Right renal pelvis (tissue), 4 donors: ENCODE measurements at regions not wholly inside any gene's neighbourhood (a gene's known extent, or its start where the extent isn't known, plus 50 kb on each side); places are given as distances from the start of the nearest gene placed in this dataset.
"Not testable (repeated sequence)": the region's sequence is repeated elsewhere in the genome, so short reads cannot be mapped to it uniquely, and the experiment has no call there.

ENCODE experiments used
- DNase-seq, 4 donors: peaks; one replicate each; pipeline ENCODE4 v3.0.0-alpha.2; 2013; ENCODE audit warnings: low read depth in 4 of 4, low spot score in 3 of 4, missing footprints in 1 of 4

DNA sequence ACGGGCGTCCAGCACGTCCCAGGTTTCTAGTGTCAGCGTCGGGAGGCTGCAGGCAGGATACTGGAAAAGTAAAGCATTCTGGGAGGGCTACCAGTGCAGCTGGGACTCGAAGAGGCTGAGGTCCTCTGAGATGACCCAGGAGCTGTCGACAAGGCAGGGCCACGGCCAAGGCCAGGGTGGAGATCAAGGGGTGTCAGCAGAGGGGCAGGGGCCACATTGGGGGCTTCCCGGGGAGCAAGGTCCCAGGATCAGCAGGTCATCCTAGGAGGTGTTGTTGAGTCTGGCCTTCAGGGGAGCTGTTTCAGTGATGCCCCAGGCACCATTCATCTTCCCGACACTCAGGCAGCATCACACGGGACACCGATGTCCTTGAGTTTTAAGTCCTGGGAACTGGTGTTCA, 377.8 kb upstream of the SFSWAP start:
- DNase-seq, result no peak

DNA sequence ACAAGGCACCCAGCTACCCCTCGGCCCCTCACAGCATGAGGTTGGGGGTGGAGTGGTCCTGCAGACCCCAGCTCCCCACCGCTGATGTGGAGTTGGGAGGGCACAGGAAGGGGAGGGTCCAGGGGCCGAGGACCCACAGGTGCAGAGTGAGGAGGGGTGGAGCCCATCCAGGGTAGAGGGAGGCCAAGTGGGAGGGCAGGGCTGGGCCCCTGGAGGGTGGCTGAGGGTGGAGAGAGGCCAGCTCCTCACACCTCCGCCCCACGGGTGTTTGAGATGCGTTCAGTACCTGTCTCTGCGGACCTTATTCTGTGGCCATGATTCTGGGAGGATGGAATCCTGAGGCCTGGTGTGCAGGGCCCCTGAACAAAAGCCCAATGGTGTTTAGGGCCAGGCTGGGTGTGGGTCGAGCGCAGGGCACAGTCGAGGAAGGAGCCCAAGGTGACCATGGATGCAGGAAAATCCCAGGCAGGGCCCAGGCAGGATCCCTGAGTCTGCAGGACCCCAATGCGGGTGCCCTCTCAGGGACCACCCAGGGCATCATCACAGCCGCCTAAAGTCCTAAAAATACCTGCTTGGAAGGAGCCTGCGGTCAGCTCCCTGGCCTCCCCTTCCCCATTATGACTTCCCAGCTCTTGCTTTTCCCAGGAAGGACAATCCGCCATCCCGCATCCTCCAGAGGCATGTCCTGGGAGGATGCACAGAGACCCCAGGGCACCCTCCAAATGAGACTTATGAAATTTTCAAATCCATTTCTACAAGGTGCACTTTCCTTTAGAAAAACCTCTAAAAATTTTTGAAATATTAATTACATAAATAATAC, 377.1 kb upstream of the SFSWAP start:
- no peak for DNase-seq

DNA sequence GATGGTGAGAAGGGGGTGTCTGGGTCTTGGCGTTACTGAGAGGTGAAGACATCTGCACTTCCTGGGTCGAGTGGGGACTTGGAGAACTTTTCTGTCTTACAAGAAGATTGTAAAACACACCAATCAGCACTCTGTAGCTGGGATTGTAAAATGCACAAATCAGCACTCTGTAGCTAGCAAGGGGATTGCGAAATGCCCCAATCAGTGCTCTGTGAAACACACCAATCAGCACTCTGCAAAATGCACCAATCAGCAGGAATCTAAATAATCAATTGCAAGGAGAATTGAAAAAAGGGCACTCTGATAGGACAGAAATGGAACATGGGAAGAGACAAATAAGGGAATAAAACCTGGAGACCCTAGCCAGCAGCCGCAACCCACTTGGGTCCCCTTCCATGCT, 376.1 kb upstream of the SFSWAP start:
- DNase-seq, result no peak

GRCh38 chr12:131335456-131335855, 375.4 kb upstream of the SFSWAP start:
- no peak for DNase-seq

GRCh38 chr12:131337861-131338260, 373.0 kb upstream of the SFSWAP start:
- DNase-seq, result not testable (repeated sequence)

- DNase-seq, result no peak
These were observed 370.2 kb upstream of the SFSWAP start for GRCh38 chr12:131340616-131341210.

DNA sequence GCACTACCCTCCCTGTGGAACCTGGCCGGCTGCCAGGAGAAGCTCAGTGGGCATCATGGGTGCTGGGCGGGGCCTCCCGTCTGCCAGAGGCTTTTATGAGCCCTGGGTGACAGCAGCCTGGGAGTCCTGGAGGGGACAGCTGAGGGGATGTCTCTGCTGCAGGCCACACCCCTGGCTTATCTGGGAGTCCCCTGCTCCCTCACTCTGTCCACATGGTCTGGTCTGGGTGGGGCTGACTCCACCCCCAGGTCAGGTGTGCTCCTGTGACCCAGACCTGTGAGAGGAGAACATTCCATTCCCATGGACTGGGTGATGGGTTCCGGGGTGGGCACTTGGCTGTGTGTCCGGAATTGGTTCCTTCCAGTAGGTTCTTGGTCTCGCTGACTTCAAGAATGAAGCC, 369.3 kb upstream of the SFSWAP start:
- DNase-seq, result not testable (repeated sequence)

DNA sequence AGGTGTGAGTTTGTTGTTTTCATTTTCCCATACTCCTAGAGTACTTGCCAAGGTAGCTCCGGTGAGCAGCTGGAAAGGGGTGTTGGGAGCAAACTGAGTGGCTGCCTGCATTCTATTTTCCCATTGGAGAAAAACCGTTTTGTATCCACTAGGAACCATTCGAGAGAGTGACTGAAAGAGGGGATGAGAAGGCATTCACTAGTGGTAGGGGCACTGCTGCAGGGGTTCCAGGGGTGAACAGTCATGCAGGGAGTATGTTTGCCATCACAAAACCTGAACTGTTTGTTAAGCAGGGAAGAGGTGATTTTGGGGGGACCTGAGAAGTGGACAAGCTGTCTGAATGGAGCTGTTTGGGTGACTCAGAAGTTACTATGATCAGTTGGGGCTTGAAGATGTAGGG, 367.5 kb upstream of the SFSWAP start:
- DNase-seq, result not testable (repeated sequence)

DNA sequence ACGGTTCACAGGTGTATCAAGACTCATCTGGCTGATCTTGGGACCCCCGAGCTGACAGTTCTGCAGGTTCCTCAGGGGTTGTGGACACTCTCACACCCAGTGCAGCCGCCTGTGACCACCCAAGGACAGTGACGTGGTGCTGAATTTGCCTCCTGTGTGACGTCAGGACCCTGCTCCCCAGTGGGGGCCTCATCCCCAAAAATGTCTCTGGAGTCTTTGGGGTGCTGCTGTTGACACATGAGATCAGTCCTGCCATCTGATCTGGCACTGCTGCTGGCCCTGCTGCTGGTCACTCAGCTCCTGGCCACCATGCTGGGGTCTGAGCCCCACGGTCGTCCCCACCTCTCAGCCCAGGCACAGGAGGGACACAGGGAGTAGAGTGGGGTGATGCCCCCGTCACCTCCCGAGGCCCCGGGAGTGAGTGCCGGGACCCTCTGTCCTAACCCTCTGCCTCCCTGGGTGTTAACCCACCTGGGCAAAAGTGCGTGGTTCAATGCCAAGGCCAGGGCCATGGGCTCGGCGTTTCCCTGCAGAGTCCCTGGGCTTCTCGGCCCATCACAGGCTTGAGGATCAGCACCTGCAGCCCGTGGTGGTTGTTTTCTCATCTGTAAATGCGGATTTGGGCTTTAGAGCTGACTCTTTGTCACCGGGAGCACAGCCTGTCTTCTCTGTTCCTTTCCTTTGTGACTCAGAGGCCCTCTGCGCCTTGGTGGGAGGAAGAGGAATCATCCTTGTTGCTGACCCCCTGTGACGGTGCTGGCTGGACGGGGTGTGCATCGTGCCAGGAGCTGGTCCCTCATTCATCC, 366.0 kb upstream of the SFSWAP start:
- not testable (repeated sequence) for DNase-seq

DNA sequence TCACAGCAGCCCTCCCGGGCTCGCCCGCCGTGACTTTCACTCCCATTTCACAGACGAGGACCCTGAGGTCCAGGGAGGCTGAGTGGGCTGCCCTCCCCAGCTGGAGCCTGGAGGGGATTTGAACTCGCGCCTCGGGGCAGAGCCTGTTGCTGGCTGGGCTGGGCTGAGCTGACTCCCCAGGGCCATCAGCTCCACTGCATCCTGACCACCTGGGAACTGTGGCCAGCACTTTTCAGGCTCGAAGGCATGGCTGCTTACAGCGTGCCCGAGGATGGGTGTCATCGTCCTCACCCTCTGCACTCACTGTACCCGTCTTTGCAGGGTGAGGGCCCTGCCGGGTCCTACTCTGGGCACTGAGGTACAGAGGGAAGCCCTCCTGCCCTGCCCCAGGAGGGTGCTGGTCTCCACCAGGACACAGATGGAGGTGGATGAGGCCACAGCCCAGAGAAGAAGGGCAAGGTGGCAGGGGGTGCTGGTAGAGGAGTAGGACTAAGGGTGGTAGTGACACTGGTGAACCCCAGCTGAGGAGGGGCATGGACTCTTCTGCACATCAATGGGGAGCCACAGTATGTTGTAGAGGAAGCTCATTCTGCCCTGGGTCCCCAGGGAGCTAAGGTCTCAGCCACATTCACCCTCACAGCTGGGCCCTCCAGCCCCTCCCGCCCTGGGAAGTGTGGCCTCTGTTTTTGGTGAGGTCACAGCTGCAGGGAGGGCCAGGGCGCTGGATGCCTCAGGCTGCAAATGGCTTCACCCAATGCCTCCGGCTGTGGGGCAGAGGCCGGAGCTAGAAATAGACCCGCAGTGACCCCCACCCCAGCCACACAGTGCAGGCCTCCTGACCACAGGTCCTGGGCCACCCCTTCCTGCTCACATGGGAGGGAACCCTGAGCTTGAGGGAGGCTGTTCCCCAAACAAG, 365.1 kb upstream of the SFSWAP start:
- no peak for DNase-seq

- no peak for DNase-seq
These were observed 364.1 kb upstream of the SFSWAP start for GRCh38 chr12:131346555-131347344.

- no peak for DNase-seq
These were observed 363.6 kb upstream of the SFSWAP start for GRCh38 chr12:131347345-131347714.

DNA sequence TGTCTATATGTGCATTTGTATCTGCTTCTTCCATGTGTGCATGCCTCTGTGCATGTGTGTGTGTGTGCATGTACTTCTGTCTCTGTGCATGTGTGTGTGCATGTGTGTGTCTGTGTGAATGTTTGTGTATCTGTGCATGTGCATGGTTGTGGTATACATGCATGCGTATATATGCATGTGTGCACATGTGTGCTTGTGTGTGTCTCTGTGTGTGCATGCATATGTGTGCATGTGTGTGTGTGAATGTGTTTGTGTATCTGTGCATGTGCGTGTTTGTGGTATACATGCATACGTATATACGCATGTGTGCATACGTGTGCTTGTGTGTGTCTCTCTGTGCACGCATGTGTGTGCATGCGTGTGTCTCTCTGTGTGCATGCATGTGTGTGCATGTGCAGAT, 363.2 kb upstream of the SFSWAP start:
- no peak for DNase-seq

DNA sequence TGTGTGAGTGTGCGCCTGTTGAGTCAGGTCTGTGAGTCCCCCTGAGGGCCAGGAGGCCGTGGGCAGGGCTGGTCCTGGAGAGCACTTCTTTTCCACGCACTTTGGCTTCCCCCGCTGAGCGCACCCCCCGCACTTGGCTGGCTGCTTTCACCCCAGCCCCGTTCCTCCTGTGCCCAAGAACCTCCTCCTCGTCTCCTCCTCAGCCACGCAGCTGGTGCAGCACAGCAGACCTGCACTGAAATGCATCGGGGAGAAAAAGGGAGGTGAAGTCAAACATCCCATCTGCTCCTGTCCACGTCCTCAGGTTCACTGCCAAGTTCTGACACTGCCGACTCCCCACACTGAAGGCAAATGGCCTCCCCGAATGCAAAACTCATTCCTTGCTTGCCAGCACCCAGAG, 362.7 kb upstream of the SFSWAP start:
- no peak for DNase-seq

DNA sequence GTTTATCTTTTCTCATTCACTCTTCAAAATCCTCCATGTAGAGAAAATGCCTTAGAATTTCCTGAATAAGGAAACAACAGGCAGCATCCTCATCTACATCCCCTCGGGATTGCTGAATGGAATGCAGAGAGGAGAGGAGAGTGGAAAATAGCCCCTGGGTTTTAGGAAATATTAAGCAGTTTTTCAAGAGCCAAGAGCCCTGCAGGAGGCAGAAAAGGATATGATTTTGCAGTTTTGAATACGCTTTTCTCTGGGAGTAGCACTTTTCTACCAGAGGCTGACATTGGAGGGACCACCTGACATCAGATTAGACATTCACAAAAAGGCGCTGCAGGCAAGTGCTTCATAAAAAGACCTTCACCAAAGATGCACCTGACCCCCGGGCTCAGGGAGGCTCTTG, 362.2 kb upstream of the SFSWAP start:
- no peak for DNase-seq

DNA sequence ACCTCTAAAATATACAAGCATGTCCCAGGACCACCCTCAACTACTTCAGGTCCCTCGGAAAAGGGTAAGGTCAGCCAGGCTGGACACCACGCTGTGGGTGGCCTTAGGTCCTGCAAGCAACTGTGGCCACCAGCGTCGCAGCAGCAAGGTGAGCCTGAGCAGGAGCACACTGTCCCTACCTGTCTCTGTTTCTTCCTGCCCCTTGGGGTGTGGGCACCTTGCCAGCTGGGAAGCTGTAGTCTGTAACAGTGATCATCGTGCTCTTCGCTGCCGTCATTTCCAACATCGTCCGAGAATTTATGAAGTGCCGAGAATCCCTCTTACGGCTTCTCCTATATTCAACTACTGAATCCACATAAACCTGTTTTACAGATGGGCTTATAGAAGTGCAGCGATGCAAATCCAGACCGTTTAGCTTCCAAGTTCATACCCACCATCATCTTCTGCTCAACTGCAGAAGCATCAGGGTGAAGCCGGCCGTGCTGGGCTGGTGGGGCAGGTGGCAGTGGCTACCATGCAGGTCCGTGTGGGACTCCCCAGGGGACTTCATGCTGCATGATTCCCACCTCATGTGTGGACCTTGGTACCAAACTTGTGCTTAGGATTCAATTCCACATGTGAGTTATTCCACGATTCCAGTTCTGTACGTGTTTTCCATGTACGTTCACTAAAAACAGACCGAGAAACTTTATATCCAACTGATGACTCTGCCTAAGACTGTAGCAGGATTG, 361.3 kb upstream of the SFSWAP start:
- no peak for DNase-seq

GRCh38 chr12:131350943-131351318, 360.0 kb upstream of the SFSWAP start:
- DNase-seq, result no peak

DNA sequence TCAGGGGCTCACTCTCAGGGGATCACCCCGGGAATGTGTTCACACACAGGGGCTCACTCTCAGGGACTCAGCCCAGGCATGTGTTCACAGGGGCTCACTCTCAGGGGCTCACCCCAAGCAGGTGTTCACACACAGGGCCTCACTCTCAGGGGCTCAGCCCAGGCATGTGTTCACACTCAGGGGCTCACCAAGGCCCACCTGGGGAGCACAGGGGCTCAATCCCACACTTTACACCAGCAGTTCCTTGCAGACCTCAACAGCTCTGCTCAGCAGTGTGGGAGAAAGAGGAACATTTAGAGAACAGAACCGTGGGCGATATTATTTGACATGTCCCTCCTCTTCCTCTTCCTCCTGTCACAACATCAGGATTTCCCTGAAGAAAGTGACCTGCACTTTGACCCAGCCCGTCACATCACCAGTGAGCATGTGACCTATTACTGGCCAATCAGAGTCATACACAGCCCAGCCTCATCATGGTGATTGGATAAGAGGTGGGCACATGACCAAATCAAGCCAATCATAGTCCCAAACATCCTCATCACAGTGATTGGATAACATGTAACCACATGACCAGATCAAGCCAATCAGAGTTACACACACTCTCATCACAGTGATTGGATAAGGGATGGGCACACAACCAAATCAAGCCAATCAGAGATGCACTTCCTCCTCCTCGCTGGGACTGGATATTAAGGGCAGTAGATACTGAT, 359.4 kb upstream of the SFSWAP start:
- no peak for DNase-seq
